ENCODE measurements at regions not wholly inside any gene's neighbourhood (a gene's known extent, or its start where the extent isn't known, plus 50 kb on each side); places are given as distances from the start of the nearest gene placed in this dataset.
"Not testable (repeated sequence)": the region's sequence is repeated elsewhere in the genome, so short reads cannot be mapped to it uniquely, and the experiment has no call there.

- no peak for DNase-seq (ENCODE audit: low read depth)
These were observed 54.4 kb upstream of the IQCM start for GRCh38 chr4:149870008-149870407.

- no peak for DNase-seq (ENCODE audit: low read depth)
These were observed 66.1 kb upstream of the IQCM start for GRCh38 chr4:149881744-149882143.

GRCh38 chr4:149882251-149882650, 66.6 kb upstream of the IQCM start:
- DNase-seq (ENCODE audit: low read depth), result no peak

- DNase-seq (ENCODE audit: low read depth), result no peak
These were observed 68.4 kb upstream of the IQCM start for GRCh38 chr4:149884046-149884445.

GRCh38 chr4:149884529-149885181, 69.0 kb upstream of the IQCM start:
- no peak for DNase-seq (ENCODE audit: low read depth)

- no peak for DNase-seq (ENCODE audit: low read depth)
These were observed 70.3 kb upstream of the IQCM start for GRCh38 chr4:149885896-149886295.

GRCh38 chr4:149886786-149887490, 71.3 kb upstream of the IQCM start:
- DNase-seq (ENCODE audit: low read depth), result no peak

- DNase-seq (ENCODE audit: low read depth), result no peak
These were observed 74.3 kb upstream of the IQCM start for GRCh38 chr4:149889991-149890390.

- DNase-seq (ENCODE audit: low read depth), result no peak
These were observed 74.9 kb upstream of the IQCM start for GRCh38 chr4:149890531-149890930.

- no peak for DNase-seq (ENCODE audit: low read depth)
These were observed 75.8 kb upstream of the IQCM start for GRCh38 chr4:149891426-149891825.

GRCh38 chr4:149896432-149896831, 80.8 kb upstream of the IQCM start:
- DNase-seq (ENCODE audit: low read depth), result no peak

- DNase-seq (ENCODE audit: low read depth), result no peak
These were observed 82.1 kb upstream of the IQCM start for GRCh38 chr4:149897783-149898182.

GRCh38 chr4:149901128-149901527, 85.5 kb upstream of the IQCM start:
- DNase-seq (ENCODE audit: low read depth), result no peak

- no peak for DNase-seq (ENCODE audit: low read depth)
These were observed 86.6 kb upstream of the IQCM start for GRCh38 chr4:149902242-149902641.

- no peak for DNase-seq (ENCODE audit: low read depth)
These were observed 94.5 kb upstream of the IQCM start for GRCh38 chr4:149910177-149910576.

GRCh38 chr4:149910604-149911350, 95.1 kb upstream of the IQCM start:
- DNase-seq (ENCODE audit: low read depth), result no peak

GRCh38 chr4:149911354-149911753, 95.7 kb upstream of the IQCM start:
- no peak for DNase-seq (ENCODE audit: low read depth)

GRCh38 chr4:149912000-149912399, 96.4 kb upstream of the IQCM start:
- no peak for DNase-seq (ENCODE audit: low read depth)

- DNase-seq (ENCODE audit: low read depth), result no peak
These were observed 98.8 kb upstream of the IQCM start for GRCh38 chr4:149914119-149915115.

- DNase-seq (ENCODE audit: low read depth), result not testable (repeated sequence)
These were observed 100.1 kb upstream of the IQCM start for GRCh38 chr4:149915735-149916134.

- DNase-seq (ENCODE audit: low read depth), result no peak
These were observed 108.1 kb upstream of the IQCM start for GRCh38 chr4:149923736-149924135.

GRCh38 chr4:149927514-149927913, 111.9 kb upstream of the IQCM start:
- no peak for DNase-seq (ENCODE audit: low read depth)

Measured in activated gamma-delta T cell treated with anti-CD3 and anti-CD28 coated beads, Interleukin-2, amount 50 U/mL, for 16 hours (primary cell).